ENCODE measurements at regions not wholly inside any gene's neighbourhood (a gene's known extent, or its start where the extent isn't known, plus 50 kb on each side); places are given as distances from the start of the nearest gene placed in this dataset.
"Not testable (repeated sequence)": the region's sequence is repeated elsewhere in the genome, so short reads cannot be mapped to it uniquely, and the experiment has no call there.

DNA sequence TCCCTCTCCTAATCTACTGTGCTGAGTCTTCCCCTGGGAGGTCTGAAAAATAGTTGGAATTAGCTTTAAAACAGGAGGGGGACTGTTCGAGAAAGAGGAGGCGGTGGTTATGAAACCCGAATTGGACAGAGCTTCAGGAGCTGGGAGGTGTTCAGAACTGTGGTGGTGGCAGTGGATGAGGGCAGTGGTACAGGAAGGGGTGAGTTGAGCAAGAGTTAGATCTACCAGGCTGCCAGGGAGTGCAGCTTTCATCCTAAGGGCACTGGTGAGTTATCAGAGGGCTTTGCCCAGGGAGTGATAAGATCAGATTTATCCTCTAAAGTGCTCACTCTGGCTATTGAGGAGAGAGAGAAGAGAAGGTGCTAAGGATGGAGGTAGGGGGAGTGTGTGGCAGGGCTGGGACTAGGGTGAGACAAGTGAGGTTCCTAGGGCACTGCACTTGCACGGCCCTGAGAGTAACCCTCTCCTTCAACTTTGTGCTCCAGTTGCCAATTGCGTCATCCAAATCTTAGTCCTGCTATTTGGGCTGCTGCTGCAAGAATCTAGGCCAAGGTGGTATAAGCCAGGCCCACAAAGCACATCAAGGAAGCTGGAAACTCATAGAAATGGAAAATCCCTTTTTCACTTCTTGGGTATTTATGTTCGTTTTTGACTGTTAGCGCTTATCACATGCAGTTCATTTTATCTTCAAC, 540.3 kb downstream of the XYLT1 start:
- Histone ChIP-seq H3K9ac (ENCODE audit: low read length) (no peak overlapping the region), H2AK5ac (ENCODE audit: low read length, severe bottlenecking) (no peak overlapping the region), H3K4me2 (ENCODE audit: low read length, poor library complexity, severe bottlenecking) (no peak overlapping the region), H2BK15ac (ENCODE audit: low read depth, poor library complexity, severe bottlenecking) (no peak overlapping the region), H2AFZ (ENCODE audit: low read depth, low read length) (no peak overlapping the region), H3K36me3 (ENCODE audit: control insufficient read depth in 1 of 2, insufficient read depth in 2 of 2, low read depth in 1 of 2, low read length in 2 of 2) (no peaks in the 10 kb centered on the region), H3K79me1 (replicated peaks; ENCODE audit: low read length, poor library complexity, severe bottlenecking) (no peaks in the 10 kb centered on the region), H3K27ac (ENCODE audit: low read length, poor library complexity, severe bottlenecking) (no peak overlapping the region), H3K27me3 (ENCODE audit: control insufficient read depth in 1 of 2, insufficient read depth in 1 of 2, low read length in 2 of 2) (no peaks in the 10 kb centered on the region), H2BK12ac (ENCODE audit: low read length in 2 of 2) (no peak overlapping the region), H3K4ac (ENCODE audit: low read depth in 1 of 2, low read length in 2 of 2) (no peak overlapping the region), H3K4me3 (ENCODE audit: insufficient read depth in 1 of 2, low read depth in 1 of 2, low read length in 2 of 2) (no peak overlapping the region), H4K91ac (ENCODE audit: low read length) (no peak overlapping the region), H3K14ac (ENCODE audit: low read length in 2 of 2) (no peak overlapping the region), H4K8ac (ENCODE audit: low read length) (no peak overlapping the region), H3K4me1 (ENCODE audit: control insufficient read depth, insufficient read depth, low read depth, low read length) (no peaks in the 10 kb centered on the region), H3K9me3 (ENCODE audit: control insufficient read depth, low read length) (no peaks in the 10 kb centered on the region), H3K18ac (ENCODE audit: low read depth in 1 of 2, low read length in 2 of 2) (no peak overlapping the region), H2BK5ac (ENCODE audit: low read depth, low read length, poor library complexity, severe bottlenecking) (no peak overlapping the region), H2BK120ac (ENCODE audit: low read depth, low read length) (no peak overlapping the region), H3K23ac (ENCODE audit: low read length in 2 of 2) (no peak overlapping the region)
- no peak for DNase-seq
- 80% methylated on average over 7 of the region's 7 CpGs for WGBS

DNA sequence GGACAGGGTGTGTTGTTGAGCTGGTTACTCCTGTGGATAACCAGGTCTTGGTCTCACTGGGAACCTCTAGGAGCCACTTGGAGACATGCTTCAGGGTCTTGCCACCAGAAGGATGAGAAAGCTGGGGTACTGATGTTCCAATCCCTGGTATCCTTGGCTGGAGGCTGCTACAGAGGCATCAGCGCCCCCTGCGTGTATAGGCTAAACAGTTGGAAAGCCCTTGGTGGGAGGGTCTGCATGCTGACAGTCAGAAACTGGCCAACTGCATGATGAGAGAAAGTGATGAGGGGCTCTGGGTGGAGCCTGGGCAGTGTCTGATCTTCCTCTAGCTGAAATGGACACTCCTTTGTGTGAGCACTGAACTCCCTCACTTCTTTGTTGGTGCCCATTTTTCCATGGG, 536.9 kb downstream of the XYLT1 start:
- no peak overlapping the region for H3K4me3 ChIP-seq (ENCODE audit: insufficient read depth in 1 of 2, low read depth in 1 of 2, low read length in 2 of 2)
- H3K27me3 ChIP-seq (ENCODE audit: control insufficient read depth in 1 of 2, insufficient read depth in 1 of 2, low read length in 2 of 2): no peaks in the 10 kb centered on the region
- no peak overlapping the region for H3K23ac ChIP-seq (ENCODE audit: low read length in 2 of 2)
- 60% methylated on average over 2 of the region's 2 CpGs for WGBS
- H3K18ac ChIP-seq (ENCODE audit: low read depth in 1 of 2, low read length in 2 of 2): no peak overlapping the region
- no peak overlapping the region for H2AFZ ChIP-seq (ENCODE audit: low read depth, low read length)
- no peak overlapping the region for H2AK5ac ChIP-seq (ENCODE audit: low read length, severe bottlenecking)
- H2BK120ac ChIP-seq (ENCODE audit: low read depth, low read length): no peak overlapping the region
- H2BK12ac ChIP-seq (ENCODE audit: low read length in 2 of 2): no peak overlapping the region
- H3K27ac ChIP-seq (ENCODE audit: low read length, poor library complexity, severe bottlenecking): no peak overlapping the region
- no peak overlapping the region for H2BK15ac ChIP-seq (ENCODE audit: low read depth, poor library complexity, severe bottlenecking)
- H4K91ac ChIP-seq (ENCODE audit: low read length): no peak overlapping the region
- no peaks in the 10 kb centered on the region for H3K9me3 ChIP-seq (ENCODE audit: control insufficient read depth, low read length)
- H3K36me3 ChIP-seq (ENCODE audit: control insufficient read depth in 1 of 2, insufficient read depth in 2 of 2, low read depth in 1 of 2, low read length in 2 of 2): no peaks in the 10 kb centered on the region
- no peak for DNase-seq
- H3K79me1 ChIP-seq (replicated peaks; ENCODE audit: low read length, poor library complexity, severe bottlenecking): no peaks in the 10 kb centered on the region
- no peak overlapping the region for H2BK5ac ChIP-seq (ENCODE audit: low read depth, low read length, poor library complexity, severe bottlenecking)
- no peak overlapping the region for H4K8ac ChIP-seq (ENCODE audit: low read length)
- H3K4me1 ChIP-seq (ENCODE audit: control insufficient read depth, insufficient read depth, low read depth, low read length): no peaks in the 10 kb centered on the region
- H3K4ac ChIP-seq (ENCODE audit: low read depth in 1 of 2, low read length in 2 of 2): no peak overlapping the region
- no peak overlapping the region for H3K9ac ChIP-seq (ENCODE audit: low read length)
- no peak overlapping the region for H3K14ac ChIP-seq (ENCODE audit: low read length in 2 of 2)
- no peak overlapping the region for H3K4me2 ChIP-seq (ENCODE audit: low read length, poor library complexity, severe bottlenecking)

DNA sequence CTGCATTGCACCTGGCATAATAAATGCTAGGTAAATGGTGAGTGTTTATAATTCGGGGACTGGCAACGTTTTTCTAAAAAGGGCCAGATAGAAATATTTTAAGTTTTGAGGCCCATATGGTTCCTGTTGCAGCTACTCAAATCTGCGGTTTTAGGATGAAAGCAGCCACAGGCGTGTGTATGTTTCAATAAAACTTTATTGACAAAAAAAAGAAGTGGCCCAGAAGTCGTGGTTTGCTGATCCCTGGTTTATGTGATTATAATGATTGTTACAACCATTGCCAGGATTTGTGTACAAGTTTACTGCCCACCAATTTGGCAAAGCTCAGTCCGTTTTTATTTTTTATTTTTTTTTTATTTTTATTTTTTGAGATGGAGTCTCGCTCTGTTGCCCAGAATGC, 536.1 kb downstream of the XYLT1 start:
- Histone ChIP-seq H3K14ac (ENCODE audit: low read length in 2 of 2) (no peak overlapping the region), H3K79me1 (replicated peaks; ENCODE audit: low read length, poor library complexity, severe bottlenecking) (no peaks in the 10 kb centered on the region), H4K91ac (ENCODE audit: low read length) (no peak overlapping the region), H3K4me2 (ENCODE audit: low read length, poor library complexity, severe bottlenecking) (no peak overlapping the region), H4K8ac (ENCODE audit: low read length) (no peak overlapping the region), H3K27ac (ENCODE audit: low read length, poor library complexity, severe bottlenecking) (no peak overlapping the region), H3K4me1 (ENCODE audit: control insufficient read depth, insufficient read depth, low read depth, low read length) (no peaks in the 10 kb centered on the region), H2AK5ac (ENCODE audit: low read length, severe bottlenecking) (no peak overlapping the region), H2BK120ac (ENCODE audit: low read depth, low read length) (no peak overlapping the region), H3K4me3 (ENCODE audit: insufficient read depth in 1 of 2, low read depth in 1 of 2, low read length in 2 of 2) (no peak overlapping the region), H3K23ac (ENCODE audit: low read length in 2 of 2) (no peak overlapping the region), H2BK15ac (ENCODE audit: low read depth, poor library complexity, severe bottlenecking) (no peak overlapping the region), H3K18ac (ENCODE audit: low read depth in 1 of 2, low read length in 2 of 2) (no peak overlapping the region), H3K4ac (ENCODE audit: low read depth in 1 of 2, low read length in 2 of 2) (no peak overlapping the region), H3K27me3 (ENCODE audit: control insufficient read depth in 1 of 2, insufficient read depth in 1 of 2, low read length in 2 of 2) (no peaks in the 10 kb centered on the region), H3K9ac (ENCODE audit: low read length) (no peak overlapping the region), H3K36me3 (ENCODE audit: control insufficient read depth in 1 of 2, insufficient read depth in 2 of 2, low read depth in 1 of 2, low read length in 2 of 2) (no peaks in the 10 kb centered on the region), H2AFZ (ENCODE audit: low read depth, low read length) (no peak overlapping the region), H2BK5ac (ENCODE audit: low read depth, low read length, poor library complexity, severe bottlenecking) (no peak overlapping the region), H2BK12ac (ENCODE audit: low read length in 2 of 2) (no peak overlapping the region), H3K9me3 (ENCODE audit: control insufficient read depth, low read length) (no peaks in the 10 kb centered on the region)
- no peak for DNase-seq
- 79% methylated on average over 7 of the region's 7 CpGs for WGBS

DNA sequence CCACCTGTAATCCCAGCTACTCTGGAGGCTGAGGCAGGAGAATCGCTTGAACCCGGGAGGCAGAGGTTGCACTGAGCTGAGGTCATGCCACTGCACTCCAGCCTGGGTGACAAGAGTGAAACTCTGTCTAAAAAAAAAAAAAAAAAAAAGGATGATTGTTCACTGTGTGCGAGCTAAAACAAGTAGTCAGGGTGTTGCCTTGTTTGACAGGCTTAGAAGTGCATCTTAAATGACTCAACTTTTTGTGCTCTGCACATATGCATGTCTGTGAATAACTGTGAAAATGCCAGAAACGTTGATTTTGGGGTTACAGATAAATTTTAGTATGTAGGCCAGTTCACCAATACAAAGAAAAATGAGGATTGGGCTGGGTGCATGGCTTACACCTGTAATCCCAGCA, 534.9 kb downstream of the XYLT1 start:
- not testable (repeated sequence) for DNase-seq; H2BK12ac ChIP-seq (ENCODE audit: low read length in 2 of 2); H3K27me3 ChIP-seq (ENCODE audit: control insufficient read depth in 1 of 2, insufficient read depth in 1 of 2, low read length in 2 of 2); H3K23ac ChIP-seq (ENCODE audit: low read length in 2 of 2); H3K4ac ChIP-seq (ENCODE audit: low read depth in 1 of 2, low read length in 2 of 2); H3K4me1 ChIP-seq (ENCODE audit: control insufficient read depth, insufficient read depth, low read depth, low read length); H3K4me3 ChIP-seq (ENCODE audit: insufficient read depth in 1 of 2, low read depth in 1 of 2, low read length in 2 of 2); H3K9me3 ChIP-seq (ENCODE audit: control insufficient read depth, low read length); H3K18ac ChIP-seq (ENCODE audit: low read depth in 1 of 2, low read length in 2 of 2); H4K8ac ChIP-seq (ENCODE audit: low read length); H3K9ac ChIP-seq (ENCODE audit: low read length); H2BK15ac ChIP-seq (ENCODE audit: low read depth, poor library complexity, severe bottlenecking); H3K36me3 ChIP-seq (ENCODE audit: control insufficient read depth in 1 of 2, insufficient read depth in 2 of 2, low read depth in 1 of 2, low read length in 2 of 2); H2AFZ ChIP-seq (ENCODE audit: low read depth, low read length); H3K27ac ChIP-seq (ENCODE audit: low read length, poor library complexity, severe bottlenecking); H4K91ac ChIP-seq (ENCODE audit: low read length); H3K79me1 ChIP-seq (replicated peaks; ENCODE audit: low read length, poor library complexity, severe bottlenecking); H3K14ac ChIP-seq (ENCODE audit: low read length in 2 of 2); H2BK120ac ChIP-seq (ENCODE audit: low read depth, low read length); H2AK5ac ChIP-seq (ENCODE audit: low read length, severe bottlenecking); H3K4me2 ChIP-seq (ENCODE audit: low read length, poor library complexity, severe bottlenecking); H2BK5ac ChIP-seq (ENCODE audit: low read depth, low read length, poor library complexity, severe bottlenecking)
- 66% methylated on average over 4 of the region's 4 CpGs for WGBS
